ENCODE measurements at regions not wholly inside any gene's neighbourhood (a gene's known extent, or its start where the extent isn't known, plus 50 kb on each side); places are given as distances from the start of the nearest gene placed in this dataset.
A peak's percentile ranks its signal among the peaks of the same experiment; 100 is the strongest.

DNA sequence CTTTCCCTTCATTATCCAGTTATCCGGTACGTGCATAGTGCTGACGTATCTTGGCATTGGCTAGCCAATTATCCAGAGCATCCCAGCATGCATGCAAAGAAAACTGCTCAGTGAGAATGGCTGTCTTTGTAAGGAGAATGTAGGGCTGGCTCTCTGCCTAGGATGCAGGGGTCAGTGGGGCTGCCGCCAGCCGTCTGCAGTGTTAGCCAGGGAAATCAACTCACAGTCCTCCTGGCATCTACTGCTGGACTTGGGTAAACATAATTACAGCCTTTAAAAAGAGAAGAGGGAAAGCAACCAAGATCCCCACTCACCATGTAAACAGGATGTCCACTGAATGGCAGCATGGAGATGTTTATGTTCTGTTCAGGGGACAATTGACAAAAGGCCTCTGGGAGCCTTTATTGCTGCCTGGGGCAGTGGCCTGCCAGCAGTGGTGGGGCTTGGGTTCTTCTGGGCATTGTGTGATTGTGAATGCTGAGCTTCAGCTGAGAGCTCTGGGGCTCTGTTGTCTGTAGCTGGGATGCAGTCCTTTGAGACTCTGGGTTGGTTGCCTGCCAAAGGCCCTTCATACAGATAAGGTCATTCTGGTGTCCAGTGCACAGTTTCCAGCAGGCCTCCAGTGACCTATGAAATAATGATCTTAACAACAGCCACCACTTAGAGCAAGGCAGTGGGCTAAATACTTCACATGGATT is 121.8 kb downstream of the TBC1D30 start:
- TF ChIP-seq, protein P1, sequence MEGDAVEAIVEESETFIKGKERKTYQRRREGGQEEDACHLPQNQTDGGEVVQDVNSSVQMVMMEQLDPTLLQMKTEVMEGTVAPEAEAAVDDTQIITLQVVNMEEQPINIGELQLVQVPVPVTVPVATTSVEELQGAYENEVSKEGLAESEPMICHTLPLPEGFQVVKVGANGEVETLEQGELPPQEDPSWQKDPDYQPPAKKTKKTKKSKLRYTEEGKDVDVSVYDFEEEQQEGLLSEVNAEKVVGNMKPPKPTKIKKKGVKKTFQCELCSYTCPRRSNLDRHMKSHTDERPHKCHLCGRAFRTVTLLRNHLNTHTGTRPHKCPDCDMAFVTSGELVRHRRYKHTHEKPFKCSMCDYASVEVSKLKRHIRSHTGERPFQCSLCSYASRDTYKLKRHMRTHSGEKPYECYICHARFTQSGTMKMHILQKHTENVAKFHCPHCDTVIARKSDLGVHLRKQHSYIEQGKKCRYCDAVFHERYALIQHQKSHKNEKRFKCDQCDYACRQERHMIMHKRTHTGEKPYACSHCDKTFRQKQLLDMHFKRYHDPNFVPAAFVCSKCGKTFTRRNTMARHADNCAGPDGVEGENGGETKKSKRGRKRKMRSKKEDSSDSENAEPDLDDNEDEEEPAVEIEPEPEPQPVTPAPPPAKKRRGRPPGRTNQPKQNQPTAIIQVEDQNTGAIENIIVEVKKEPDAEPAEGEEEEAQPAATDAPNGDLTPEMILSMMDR (IDR thresholded peaks at IDR 0.05; ENCODE audit: insufficient read depth, low read length): no peak
- DNase-seq (ENCODE audit: low read depth): peak; percentile 53

DNA sequence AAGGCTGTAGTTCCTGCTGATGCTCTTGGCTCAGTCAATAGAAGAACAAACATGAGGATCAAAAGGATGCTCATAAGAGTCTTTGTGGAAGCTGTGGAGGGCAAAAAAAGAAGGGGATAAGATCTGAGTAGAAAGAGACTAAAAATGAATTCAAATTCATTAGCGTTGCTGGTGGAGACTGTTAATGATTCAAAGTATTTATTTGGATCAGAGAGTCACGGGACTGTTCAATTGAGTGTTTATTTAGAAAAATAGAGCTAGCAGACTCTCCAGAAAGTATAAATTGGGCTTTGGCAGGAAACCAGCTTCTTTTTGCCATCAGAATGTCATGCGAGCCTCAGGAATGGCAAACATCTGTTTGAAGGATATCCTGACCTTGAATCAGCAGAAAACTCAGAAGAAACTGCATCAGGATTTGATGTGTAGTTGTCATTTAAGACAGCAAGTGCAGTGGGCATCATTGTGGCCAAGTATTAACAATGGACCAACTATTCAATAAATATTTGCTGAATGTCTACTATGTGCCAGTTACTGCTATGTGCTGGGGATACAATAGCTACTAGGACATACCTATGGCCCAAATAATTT is 126.4 kb downstream of the TBC1D30 start:
- H3K4me3 ChIP-seq (ENCODE audit: low read depth, low read length): no peak overlapping the region
- DNase-seq (ENCODE audit: low read depth): no peak
- TF ChIP-seq, protein P1 (IDR thresholded peaks at IDR 0.05; ENCODE audit: insufficient read depth, low read length): no peak

More for the DNA sequence above, 121.8 kb downstream of the TBC1D30 start:
- H3K4me3 ChIP-seq (ENCODE audit: low read depth, low read length): no peak overlapping the region

DNA sequence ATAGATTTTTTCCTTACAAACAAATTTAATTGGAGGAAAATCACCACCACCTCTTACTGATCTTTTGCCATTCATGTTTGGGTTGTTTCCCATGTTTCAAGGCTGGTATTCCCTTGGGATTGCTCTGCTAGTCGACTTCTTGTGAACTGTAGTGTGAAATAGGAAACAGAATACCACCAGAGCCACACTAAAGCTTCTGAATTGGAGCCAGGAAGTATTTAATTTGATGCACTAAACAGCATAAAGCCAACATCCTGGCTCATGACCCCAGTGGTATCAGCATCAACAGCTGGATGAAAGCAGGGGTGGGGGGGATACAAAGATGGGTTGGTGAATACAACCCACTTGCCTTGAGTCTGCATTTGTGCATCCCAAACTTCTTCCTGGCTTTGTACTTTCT is 127.5 kb downstream of the TBC1D30 start:
- TF ChIP-seq, protein P1 (IDR thresholded peaks at IDR 0.05; ENCODE audit: insufficient read depth, low read length): no peak

GRCh38 chr12:64955746-64956145 is 131.3 kb downstream of the TBC1D30 start:
- no peak overlapping the region for H3K4me3 ChIP-seq (ENCODE audit: low read depth, low read length)
- no peak for DNase-seq (ENCODE audit: low read depth)
- TF ChIP-seq, protein P1 (IDR thresholded peaks at IDR 0.05; ENCODE audit: insufficient read depth, low read length): no peak

More for the DNA sequence above, 127.5 kb downstream of the TBC1D30 start:
- H3K4me3 ChIP-seq (ENCODE audit: low read depth, low read length): no peak overlapping the region
- no peak for DNase-seq (ENCODE audit: low read depth)

GRCh38 chr12:64965920-64966319 is 141.5 kb downstream of the TBC1D30 start:
- H3K4me3 ChIP-seq (ENCODE audit: low read depth, low read length): no peak overlapping the region
- no peak for DNase-seq (ENCODE audit: low read depth)
- TF ChIP-seq, protein P1 (IDR thresholded peaks at IDR 0.05; ENCODE audit: insufficient read depth, low read length): no peak

- H3K4me3 ChIP-seq (ENCODE audit: low read depth, low read length): no peak overlapping the region
- peak; percentile 36 for DNase-seq (ENCODE audit: low read depth)
- TF ChIP-seq, protein P1 (IDR thresholded peaks at IDR 0.05; ENCODE audit: insufficient read depth, low read length): no peak
These were observed 144.8 kb downstream of the TBC1D30 start for GRCh38 chr12:64968989-64969819.
